HUES64 (cell line): ENCODE measurements at regions not wholly inside any gene's neighbourhood (a gene's known extent, or its start where the extent isn't known, plus 50 kb on each side); places are given as distances from the start of the nearest gene placed in this dataset.

Experiments
- H3K27ac ChIP-seq: 2 replicates; pipeline ENCODE4 v1.7.0; 2013; ENCODE audit warnings: low read depth, low read length, inconsistent platforms
- H3K27me3 ChIP-seq: 2 replicates; pipeline ENCODE4 v1.6.1; 2013; ENCODE audit warnings: mild to moderate bottlenecking, low read length; ENCODE audit not compliant: insufficient read depth
- H3K36me3 ChIP-seq: 2 replicates; pipeline ENCODE4 v1.6.1; 2013; ENCODE audit warnings: mild to moderate bottlenecking, low read length; ENCODE audit not compliant: insufficient read depth
- H3K4me1 ChIP-seq: 2 replicates; pipeline ENCODE4 v1.6.1; 2013; ENCODE audit warnings: mild to moderate bottlenecking, low read length, moderate library complexity; ENCODE audit not compliant: insufficient read depth
- H3K4me3 ChIP-seq: 2 replicates; pipeline ENCODE4 v1.5.1; 2013; ENCODE audit warnings: mild to moderate bottlenecking, low read length, moderate library complexity
- H3K9ac ChIP-seq: 2 replicates; pipeline ENCODE4 v1.6.1; 2013; ENCODE audit warnings: mild to moderate bottlenecking, low read depth, low read length
- H3K9me3 ChIP-seq: 2 replicates; pipeline ENCODE4 v1.6.1; 2013; ENCODE audit warnings: low read depth, low read length; ENCODE audit not compliant: insufficient read depth
- WGBS: fragments of 150-250, 120-280 bp; methylation state at CpG from one replicate; pipeline ENCODE4 v1.1.7; 2013; ENCODE audit warnings: missing lambda C conversion rate; 5-methylcytosine and 5-hydroxymethylcytosine counted together

- Histone ChIP-seq H3K4me3 (no peak overlapping the region), H3K36me3 (no peaks in the 10 kb centered on the region), H3K9ac (no peak overlapping the region), H3K4me1 (peaks cover 8% of the 10 kb centered on the region; the same call in 1 of the 2 replicates), H3K27me3 (no peaks in the 10 kb centered on the region), H3K9me3 (no peaks in the 10 kb centered on the region), H3K27ac (no peak overlapping the region)
Observed at GRCh38 chrX:110578270-110578669, 217.3 kb downstream of the CHRDL1 start.

DNA sequence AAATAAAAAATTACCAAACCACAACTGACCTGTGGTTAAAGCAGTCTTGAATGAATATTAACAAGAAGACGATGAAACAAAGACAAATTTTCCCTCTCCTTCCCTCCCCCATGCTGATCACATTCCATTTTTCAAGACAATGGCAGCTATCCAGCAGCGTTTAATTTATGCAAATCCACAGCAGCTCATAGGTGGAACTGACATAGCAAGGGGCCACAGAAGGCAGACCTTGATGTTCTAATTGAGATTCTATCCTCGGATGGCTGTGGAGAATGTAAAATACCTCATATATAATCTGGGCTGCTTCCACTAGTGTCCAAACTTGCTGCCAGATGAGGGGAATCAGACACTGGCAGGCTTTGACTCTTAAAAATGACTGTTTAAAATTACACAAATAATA lies 211.5 kb downstream of the CHRDL1 start:
- Histone ChIP-seq H3K9ac (no peak overlapping the region), H3K4me3 (no peak overlapping the region), H3K36me3 (no peaks in the 10 kb centered on the region), H3K27me3 (no peaks in the 10 kb centered on the region), H3K27ac (no peak overlapping the region), H3K4me1 (no peaks in the 10 kb centered on the region), H3K9me3 (no peaks in the 10 kb centered on the region)
- 46% methylated on average over 2 of the region's 3 CpGs for WGBS

DNA sequence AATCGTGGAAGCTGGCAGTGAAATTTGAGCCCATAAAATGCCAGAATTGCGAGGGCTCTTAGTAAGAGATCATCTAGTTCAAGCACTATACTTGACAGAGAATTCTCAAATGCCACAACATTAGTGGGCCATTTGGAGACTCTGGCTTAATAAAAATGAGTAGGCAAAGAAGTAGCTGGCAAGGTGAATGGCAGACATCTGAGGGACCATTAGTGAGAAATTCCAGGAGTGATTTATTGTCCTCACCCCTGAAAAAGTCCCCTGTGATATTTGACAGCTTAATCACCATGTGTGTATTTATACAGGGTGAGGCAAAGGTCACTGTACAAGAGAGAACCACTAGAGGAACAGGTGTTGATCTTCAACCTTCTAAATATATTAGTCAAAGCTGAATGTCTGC lies 207.5 kb downstream of the CHRDL1 start:
- no peaks in the 10 kb centered on the region for H3K9me3 ChIP-seq

DNA sequence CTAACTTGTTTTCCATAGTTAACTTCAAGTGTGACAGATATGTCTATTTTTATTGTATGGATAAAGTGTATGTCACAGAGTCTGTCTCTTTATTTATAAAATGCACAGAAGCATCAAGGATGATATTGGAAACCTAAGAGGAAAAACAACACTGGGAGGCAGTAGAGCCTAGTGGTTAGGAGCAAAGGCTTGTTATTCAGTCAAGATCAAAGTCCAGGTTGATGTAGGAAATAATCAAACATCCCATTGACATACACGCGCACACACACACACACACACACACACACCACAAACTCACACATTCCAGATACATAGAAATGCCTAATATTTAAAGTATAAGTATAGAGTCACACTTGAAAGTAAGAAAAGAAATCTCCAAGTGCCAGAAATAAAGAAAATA lies 206.8 kb downstream of the CHRDL1 start:
- Histone ChIP-seq H3K36me3 (no peaks in the 10 kb centered on the region), H3K4me1 (no peaks in the 10 kb centered on the region), H3K27me3 (no peaks in the 10 kb centered on the region), H3K27ac (no peak overlapping the region), H3K9ac (no peak overlapping the region), H3K4me3 (no peak overlapping the region), H3K9me3 (no peaks in the 10 kb centered on the region)
- WGBS = no CpG with 5 or more reads among the region's 2 CpGs

More for the DNA sequence above, 207.5 kb downstream of the CHRDL1 start:
- no peaks in the 10 kb centered on the region for H3K27me3 ChIP-seq
- no peak overlapping the region for H3K27ac ChIP-seq
- no peak overlapping the region for H3K4me3 ChIP-seq
- H3K36me3 ChIP-seq = no peaks in the 10 kb centered on the region
- no peaks in the 10 kb centered on the region for H3K4me1 ChIP-seq
- WGBS = 73% methylated on average over 2 of the region's 2 CpGs
- H3K9ac ChIP-seq = no peak overlapping the region

GRCh38 chrX:110600745-110601310 lies 194.8 kb downstream of the CHRDL1 start:
- H3K36me3 ChIP-seq = no peaks in the 10 kb centered on the region
- H3K9ac ChIP-seq = no peak overlapping the region
- 81% methylated on average over 8 of the region's 8 CpGs for WGBS
- H3K27ac ChIP-seq = no peak overlapping the region
- H3K4me3 ChIP-seq = no peak overlapping the region
- H3K4me1 ChIP-seq = no peaks in the 10 kb centered on the region
- 0 out of 2 replicates have a peak, but pooled peaks cover 3% of the 10 kb centered on the region for H3K9me3 ChIP-seq
- H3K27me3 ChIP-seq = no peaks in the 10 kb centered on the region

GRCh38 chrX:110614596-110614995 lies 181.0 kb downstream of the CHRDL1 start:
- Histone ChIP-seq H3K4me1 (no peaks in the 10 kb centered on the region), H3K27ac (no peak overlapping the region), H3K9me3 (no peaks in the 10 kb centered on the region), H3K36me3 (no peaks in the 10 kb centered on the region), H3K9ac (no peak overlapping the region), H3K4me3 (no peak overlapping the region), H3K27me3 (no peaks in the 10 kb centered on the region)
